Endothelial cell of umbilical vein (primary cell): ENCODE measurements at regions not wholly inside any gene's neighbourhood (a gene's known extent, or its start where the extent isn't known, plus 50 kb on each side); places are given as distances from the start of the nearest gene placed in this dataset.

Experiments
- BruUV-seq: library from RNA; stranded (reverse); fragments of 400-500 nt; replicated peaks from 2 replicates; lab custom pipeline; 2021; lab: Mats Ljungman, UMichigan
- CTCF ChIA-PET: fragments of 300-600, 350-600 bp; sonication (Branson Sonifier 250); formaldehyde crosslinking; loops from one replicate; lab custom pipeline; 2021; ENCODE audit warnings: antibody characterized with exemption, inconsistent platforms; lab: Charles Lee
- POLR2A ChIA-PET: fragments of 300-600, 350-600 bp; sonication (Branson Sonifier 250); formaldehyde crosslinking; loops from one replicate; lab custom pipeline; 2021; ENCODE audit warnings: antibody characterized with exemption, inconsistent platforms; lab: Charles Lee
- DNase-seq: peaks from one replicate; pipeline ENCODE4 v3.0.0-alpha.2; 2011; ENCODE audit warnings: low read depth, low spot score
- FAIRE-seq: peaks from 2 replicates; lab custom pipeline; 2011; peaks lifted over from hg19 to GRCh38; lab: Jason Lieb, UNC
- H2AFZ ChIP-seq: 2 replicates; pipeline ENCODE4 v1.6.0; 2012; ENCODE audit warnings: low read depth, low read length, control low read depth, inconsistent platforms
- H3K27ac ChIP-seq: 2 replicates; pipeline ENCODE4 v1.5.1; 2011; ENCODE audit warnings: low read depth, mild to moderate bottlenecking, control low read depth, low read length, moderate library complexity; ENCODE audit not compliant: insufficient read depth
- H3K27me3 ChIP-seq, 2 experiments: 2 replicates each; pipeline versions ENCODE4 v1.6.0 to v1.6.1; 2011; ENCODE audit warnings: low read length in 2 of 2, mixed read lengths in 1 of 2; ENCODE audit not compliant: control insufficient read depth in 2 of 2, insufficient read depth in 2 of 2
- H3K36me3 ChIP-seq, 2 experiments: 2 replicates in 1 of 2; 3 replicates in 1 of 2; pipeline ENCODE4 v1.5.1; 2011; ENCODE audit warnings: low read length in 2 of 2, mild to moderate bottlenecking in 1 of 2, moderate library complexity in 1 of 2; ENCODE audit not compliant: control insufficient read depth in 2 of 2, insufficient read depth in 2 of 2; ENCODE audit errors: extremely low read depth in 1 of 2
- H3K4me1 ChIP-seq: 3 replicates; pipeline ENCODE4 v1.5.1; 2011; ENCODE audit warnings: mild to moderate bottlenecking, low read length; ENCODE audit not compliant: control insufficient read depth, insufficient read depth; ENCODE audit errors: extremely low read depth
- H3K4me2 ChIP-seq: 2 replicates; pipeline ENCODE4 v1.6.1; 2011; ENCODE audit warnings: low read length, control low read depth, mixed read lengths; ENCODE audit not compliant: insufficient read depth
- H3K4me3 ChIP-seq, 3 experiments: fragments of 200-600 bp in 1 of 3; sonication (generic), shearing (Covaris generic) in 1 of 3; replicated peaks in 1 of 3; 2 replicates each; pipeline ENCODE4 v1.5.1; 2011 to 2016; ENCODE audit warnings: control low read depth in 3 of 3, low read length in 3 of 3, mild to moderate bottlenecking in 2 of 3, inconsistent platforms in 1 of 3, low read depth in 1 of 3, moderate library complexity in 1 of 3; ENCODE audit not compliant: insufficient read depth in 1 of 3
- H3K79me2 ChIP-seq: 2 replicates; pipeline ENCODE4 v1.6.0; 2012; ENCODE audit warnings: low read length, inconsistent platforms; ENCODE audit not compliant: control insufficient read depth, insufficient read depth
- H3K9ac ChIP-seq: replicated peaks from 2 replicates; pipeline ENCODE3; 2011; ENCODE audit warnings: low read length, control low read depth; ENCODE audit not compliant: insufficient read depth; ENCODE audit errors: extremely low read depth
- H3K9me1 ChIP-seq: replicated peaks from 3 replicates; pipeline ENCODE4 v1.6.0; 2011; ENCODE audit warnings: mild to moderate bottlenecking, low read length; ENCODE audit not compliant: control insufficient read depth, insufficient read depth; ENCODE audit errors: extremely low read depth
- H3K9me3 ChIP-seq: replicated peaks from 2 replicates; pipeline ENCODE4 v1.5.1; 2012; ENCODE audit warnings: low read length, inconsistent platforms; ENCODE audit not compliant: control insufficient read depth, insufficient read depth
- H4K20me1 ChIP-seq: replicated peaks from 2 replicates; pipeline ENCODE3; 2011; ENCODE audit warnings: mild to moderate bottlenecking, low read length; ENCODE audit not compliant: control insufficient read depth, insufficient read depth; ENCODE audit errors: extremely low read depth
- EZH2 ChIP-seq: IDR thresholded peaks from 2 replicates; pipeline ENCODE4 v1.6.1; 2012; ENCODE audit warnings: borderline replicate concordance, low read depth, mild to moderate bottlenecking, moderate library complexity, low read length, inconsistent platforms; ENCODE audit not compliant: severe bottlenecking
- FOS ChIP-seq: IDR thresholded peaks from 2 replicates; pipeline ENCODE4 v1.6.1; 2011; ENCODE audit warnings: mild to moderate bottlenecking, low read length, moderate library complexity, borderline replicate concordance; ENCODE audit not compliant: insufficient read depth
- GATA2 ChIP-seq: IDR thresholded peaks from 2 replicates; pipeline ENCODE4 v1.7.0; 2011; ENCODE audit warnings: low read depth, mild to moderate bottlenecking, moderate library complexity, mixed read lengths, low read length; ENCODE audit not compliant: insufficient read length, insufficient read depth
- JUN ChIP-seq: IDR thresholded peaks from 2 replicates; pipeline ENCODE4 v1.6.1; 2011; ENCODE audit warnings: borderline replicate concordance, low read depth; ENCODE audit not compliant: insufficient read length, insufficient read depth
- MYC ChIP-seq: IDR thresholded peaks from one replicate; pipeline ENCODE4 v1.6.1; 2011; ENCODE audit warnings: mild to moderate bottlenecking, low read depth, low read length
- POLR2A ChIP-seq: IDR thresholded peaks from 2 replicates; pipeline ENCODE4 v1.6.1; 2012; ENCODE audit warnings: low read depth, mild to moderate bottlenecking, control low read depth, low read length
- POLR2AphosphoS5 ChIP-seq: IDR thresholded peaks from 2 replicates; pipeline ENCODE4 v1.6.1; 2012; ENCODE audit warnings: low read depth, mild to moderate bottlenecking, control low read depth, low read length, moderate library complexity; ENCODE audit not compliant: insufficient read depth
- dilution Hi-C: fragments of 300-500 bp; cut with MboI; formaldehyde crosslinking; loops from one replicate; pipeline ENCODE4 v1.15.0; 2019; ENCODE audit warnings: low sequenced_read_pairs; ENCODE audit not compliant: extremely low pct_ligation_motif_present
- intact Hi-C: fragments of 100-400 bp; cut with micrococcal nuclease; formaldehyde crosslinking; loops from one replicate; pipeline ENCODE4 v1.10.0; 2022
- TF ChIP-seq, protein P1 (sequence below): IDR thresholded peaks from 2 replicates; pipeline ENCODE4 v1.6.1; 2011; ENCODE audit not compliant: insufficient read depth, insufficient read length
- TF ChIP-seq, protein P2 (sequence below), 2 donors: IDR thresholded peaks; 1 replicate in 1 of 2; 2 replicates in 1 of 2; pipeline ENCODE4 v1.5.1; 2011; ENCODE audit warnings: low read length in 2 of 2, mild to moderate bottlenecking in 2 of 2, moderate library complexity in 2 of 2, control low read depth in 1 of 2, inconsistent platforms in 1 of 2, low read depth in 1 of 2; ENCODE audit not compliant: insufficient read depth in 1 of 2; ENCODE audit errors: extremely low read depth in 1 of 2

DNA sequence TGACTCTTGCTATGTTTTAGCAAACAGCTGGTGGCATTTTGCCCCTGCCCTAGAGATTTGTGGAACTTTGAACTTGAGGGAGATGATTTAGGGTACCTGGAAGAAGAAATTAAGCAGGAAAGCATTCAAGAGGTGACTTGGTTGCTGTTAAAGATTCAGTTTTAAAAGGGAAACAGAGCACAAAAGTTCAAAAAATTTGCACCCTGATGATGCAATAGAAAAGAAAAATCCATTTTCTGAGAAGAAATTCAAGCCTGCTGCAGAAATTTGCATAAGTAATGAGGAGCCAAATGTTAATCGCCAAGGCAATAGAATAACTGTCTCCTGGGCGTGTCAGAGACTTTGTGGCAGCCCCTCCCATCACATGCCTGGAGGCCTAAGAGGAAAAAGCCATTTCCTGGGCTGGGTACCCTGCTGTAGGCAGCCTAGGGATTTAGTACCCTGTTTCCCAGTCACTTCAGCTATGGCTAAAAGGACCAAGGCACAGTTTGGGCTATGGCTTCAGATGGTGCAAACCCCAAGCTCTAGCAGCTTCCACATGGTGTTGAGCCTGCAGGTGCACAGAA is 958.5 kb upstream of the MIR17HG start:
- Histone ChIP-seq H3K79me2 (no peaks in the 10 kb centered on the region), H3K4me3 (no peak overlapping the region), H3K9ac (no peak overlapping the region), H3K27ac (no peak overlapping the region), H3K9me1 (no peaks in the 10 kb centered on the region), H3K4me2 (no peak overlapping the region), H2AFZ (no peak overlapping the region), H3K9me3 (no peaks in the 10 kb centered on the region), H3K36me3 (no peaks in the 10 kb centered on the region), H4K20me1 (no peaks in the 10 kb centered on the region), H3K4me1 (no peaks in the 10 kb centered on the region), H3K27me3 (no peaks in the 10 kb centered on the region)
- DNase-seq (no peak), FAIRE-seq (no peak)
- dilution Hi-C loops (no loop called here), intact Hi-C loops (no loop called here)
- no TSS peak for BruUV-seq
- CTCF ChIA-PET, result no interaction called here
- TF ChIP-seq, protein P1, sequence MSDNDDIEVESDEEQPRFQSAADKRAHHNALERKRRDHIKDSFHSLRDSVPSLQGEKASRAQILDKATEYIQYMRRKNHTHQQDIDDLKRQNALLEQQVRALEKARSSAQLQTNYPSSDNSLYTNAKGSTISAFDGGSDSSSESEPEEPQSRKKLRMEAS, result no peak
- no peak for TF ChIP-seq POLR2A
- TF ChIP-seq GATA2, result no peak
- no peak for TF ChIP-seq MYC
- TF ChIP-seq EZH2, result no peak
- TF ChIP-seq JUN, result no peak
- no peak for TF ChIP-seq POLR2AphosphoS5
- TF ChIP-seq, protein P2, sequence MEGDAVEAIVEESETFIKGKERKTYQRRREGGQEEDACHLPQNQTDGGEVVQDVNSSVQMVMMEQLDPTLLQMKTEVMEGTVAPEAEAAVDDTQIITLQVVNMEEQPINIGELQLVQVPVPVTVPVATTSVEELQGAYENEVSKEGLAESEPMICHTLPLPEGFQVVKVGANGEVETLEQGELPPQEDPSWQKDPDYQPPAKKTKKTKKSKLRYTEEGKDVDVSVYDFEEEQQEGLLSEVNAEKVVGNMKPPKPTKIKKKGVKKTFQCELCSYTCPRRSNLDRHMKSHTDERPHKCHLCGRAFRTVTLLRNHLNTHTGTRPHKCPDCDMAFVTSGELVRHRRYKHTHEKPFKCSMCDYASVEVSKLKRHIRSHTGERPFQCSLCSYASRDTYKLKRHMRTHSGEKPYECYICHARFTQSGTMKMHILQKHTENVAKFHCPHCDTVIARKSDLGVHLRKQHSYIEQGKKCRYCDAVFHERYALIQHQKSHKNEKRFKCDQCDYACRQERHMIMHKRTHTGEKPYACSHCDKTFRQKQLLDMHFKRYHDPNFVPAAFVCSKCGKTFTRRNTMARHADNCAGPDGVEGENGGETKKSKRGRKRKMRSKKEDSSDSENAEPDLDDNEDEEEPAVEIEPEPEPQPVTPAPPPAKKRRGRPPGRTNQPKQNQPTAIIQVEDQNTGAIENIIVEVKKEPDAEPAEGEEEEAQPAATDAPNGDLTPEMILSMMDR (IDR thresholded peaks at IDR 0.05; ENCODE audit: extremely low read depth in 1 of 2, insufficient read depth in 1 of 2, low read depth in 1 of 2, low read length in 2 of 2), result no peak
- TF ChIP-seq FOS, result no peak
- POLR2A ChIA-PET, result no interaction called here
